Mesenchymal stem cell (in vitro differentiated cells and primary cell): ENCODE measurements at regions not wholly inside any gene's neighbourhood (a gene's known extent, or its start where the extent isn't known, plus 50 kb on each side); places are given as distances from the start of the nearest gene placed in this dataset.

ENCODE experiments used
- DNase-seq: peaks from one replicate; pipeline ENCODE4 v3.0.0-alpha.2; 2013
- H2AFZ ChIP-seq: one replicate; pipeline ENCODE4 v1.6.1; 2013; ENCODE audit warnings: low read depth, mild to moderate bottlenecking, control low read depth, inconsistent platforms, low read length, moderate library complexity
- H2AK5ac ChIP-seq: 2 replicates; pipeline ENCODE4 v1.6.1; 2013; ENCODE audit warnings: low read length, moderate library complexity, mild to moderate bottlenecking, inconsistent platforms; ENCODE audit not compliant: severe bottlenecking
- H2BK120ac ChIP-seq: one replicate; pipeline ENCODE4 v1.6.1; 2013; ENCODE audit warnings: low read depth, mild to moderate bottlenecking, inconsistent platforms, low read length, moderate library complexity
- H2BK12ac ChIP-seq, 2 experiments: one replicate each; pipeline ENCODE4 v1.6.1; 2013; ENCODE audit warnings: inconsistent platforms in 2 of 2, low read length in 2 of 2, mild to moderate bottlenecking in 2 of 2, moderate library complexity in 2 of 2, control low read depth in 1 of 2
- H2BK15ac ChIP-seq: one replicate; pipeline ENCODE4 v1.6.1; 2013; ENCODE audit warnings: mild to moderate bottlenecking, low read depth, inconsistent platforms; ENCODE audit not compliant: poor library complexity, severe bottlenecking
- H2BK5ac ChIP-seq: 2 replicates; pipeline ENCODE4 v1.6.1; 2013; ENCODE audit warnings: low read depth, mild to moderate bottlenecking, low read length, control low read depth, inconsistent platforms; ENCODE audit not compliant: poor library complexity, severe bottlenecking
- H3K14ac ChIP-seq, 2 experiments: one replicate each; pipeline ENCODE4 v1.6.1; 2013; ENCODE audit warnings: inconsistent platforms in 2 of 2, low read length in 2 of 2, control low read depth in 1 of 2, mild to moderate bottlenecking in 1 of 2, moderate library complexity in 1 of 2
- H3K18ac ChIP-seq, 2 experiments: one replicate each; pipeline ENCODE4 v1.6.1; 2013; ENCODE audit warnings: inconsistent platforms in 2 of 2, low read length in 2 of 2, control low read depth in 1 of 2, low read depth in 1 of 2, mild to moderate bottlenecking in 1 of 2
- H3K23ac ChIP-seq, 2 experiments: one replicate each; pipeline ENCODE4 v1.6.1; 2013; ENCODE audit warnings: inconsistent platforms in 2 of 2, low read length in 2 of 2, mild to moderate bottlenecking in 2 of 2, moderate library complexity in 2 of 2, control low read depth in 1 of 2
- H3K27ac ChIP-seq: 2 replicates; pipeline ENCODE4 v1.5.1; 2013; ENCODE audit warnings: mild to moderate bottlenecking, moderate library complexity, low read length, control low read depth, inconsistent platforms; ENCODE audit not compliant: poor library complexity, severe bottlenecking
- H3K27me3 ChIP-seq, 2 experiments: 2 replicates each; pipeline versions ENCODE4 v1.6.1 to v1.7.0; 2013; ENCODE audit warnings: low read length in 2 of 2, mild to moderate bottlenecking in 2 of 2, moderate library complexity in 2 of 2, control low read depth in 1 of 2, inconsistent platforms in 1 of 2; ENCODE audit not compliant: control insufficient read depth in 1 of 2, insufficient read depth in 1 of 2
- H3K36me3 ChIP-seq, 2 experiments: 2 replicates each; pipeline versions ENCODE4 v1.6.1 to v1.7.0; 2013; ENCODE audit warnings: low read length in 2 of 2, control low read depth in 1 of 2, inconsistent platforms in 1 of 2, low read depth in 1 of 2, mild to moderate bottlenecking in 1 of 2; ENCODE audit not compliant: insufficient read depth in 2 of 2, control insufficient read depth in 1 of 2
- H3K4ac ChIP-seq, 2 experiments: one replicate each; pipeline ENCODE4 v1.6.1; 2013; ENCODE audit warnings: inconsistent platforms in 2 of 2, low read length in 2 of 2, mild to moderate bottlenecking in 2 of 2, moderate library complexity in 2 of 2, control low read depth in 1 of 2, low read depth in 1 of 2
- H3K4me1 ChIP-seq: 2 replicates; pipeline ENCODE4 v1.6.1; 2013; ENCODE audit warnings: low read depth, low read length, control low read depth; ENCODE audit not compliant: control insufficient read depth, insufficient read depth
- H3K4me2 ChIP-seq: 2 replicates; pipeline ENCODE4 v1.6.1; 2013; ENCODE audit warnings: low read length, mild to moderate bottlenecking, inconsistent platforms; ENCODE audit not compliant: poor library complexity, severe bottlenecking
- H3K4me3 ChIP-seq, 2 experiments: 2 replicates each; pipeline versions ENCODE4 v1.5.1 to v1.7.0; 2013; ENCODE audit warnings: low read length in 2 of 2, mild to moderate bottlenecking in 2 of 2, control low read depth in 1 of 2, low read depth in 1 of 2; ENCODE audit not compliant: insufficient read depth in 1 of 2
- H3K79me1 ChIP-seq: replicated peaks from 2 replicates; pipeline ENCODE4 v1.6.1; 2013; ENCODE audit warnings: mild to moderate bottlenecking, control low read depth, low read length, inconsistent platforms; ENCODE audit not compliant: poor library complexity, severe bottlenecking
- H3K9ac ChIP-seq: 2 replicates; pipeline ENCODE4 v1.7.0; 2013; ENCODE audit warnings: mild to moderate bottlenecking, low read length, moderate library complexity
- H3K9me3 ChIP-seq: 2 replicates; pipeline ENCODE4 v1.7.0; 2013; ENCODE audit warnings: mild to moderate bottlenecking, low read length; ENCODE audit not compliant: control insufficient read depth
- H4K8ac ChIP-seq: one replicate; pipeline ENCODE4 v1.6.1; 2013; ENCODE audit warnings: inconsistent platforms, mild to moderate bottlenecking, low read length, moderate library complexity
- H4K91ac ChIP-seq: one replicate; pipeline ENCODE4 v1.6.1; 2013; ENCODE audit warnings: mild to moderate bottlenecking, low read length, inconsistent platforms
- WGBS: methylation state at CpG from one replicate; pipeline ENCODE4 v1.1.7; 2013; ENCODE audit warnings: mixed read lengths; 5-methylcytosine and 5-hydroxymethylcytosine counted together

GRCh38 chr6:9482030-9482738, 932.7 kb downstream of the TFAP2A start:
- H2AK5ac ChIP-seq: no peak overlapping the region
- WGBS: 7% methylated on average over 3 of the region's 5 CpGs
- no peak overlapping the region for H3K23ac ChIP-seq
- peak; percentile 95 for DNase-seq
- no peak overlapping the region for H4K8ac ChIP-seq
- peak overlapping the region; percentile 25 to 46 for H3K18ac ChIP-seq
- H3K36me3 ChIP-seq: no peaks in the 10 kb centered on the region
- H3K27me3 ChIP-seq: no peaks in the 10 kb centered on the region
- H2BK12ac ChIP-seq: peak overlapping the region in 1 of 2 experiments; percentile 87
- no peaks in the 10 kb centered on the region for H3K79me1 ChIP-seq
- H3K27ac ChIP-seq: peak overlapping the region; percentile 75
- H2BK5ac ChIP-seq: no peak overlapping the region
- no peak overlapping the region for H2BK15ac ChIP-seq
- H3K9ac ChIP-seq: peak overlapping the region; percentile 37
- peaks cover 2% of the 10 kb centered on the region for H3K4me1 ChIP-seq
- no peaks in the 10 kb centered on the region for H3K9me3 ChIP-seq
- no peak overlapping the region for H3K14ac ChIP-seq
- H3K4ac ChIP-seq: peak overlapping the region in 1 of 2 experiments; percentile 32
- H3K4me2 ChIP-seq: peak overlapping the region; percentile 3
- H2BK120ac ChIP-seq: no peak overlapping the region
- peak overlapping the region in 1 of 2 experiments; percentile 12 for H3K4me3 ChIP-seq
- H4K91ac ChIP-seq: no peak overlapping the region
- H2AFZ ChIP-seq: no peak overlapping the region

- H3K79me1 ChIP-seq: no peaks in the 10 kb centered on the region
- H3K27ac ChIP-seq: peak overlapping the region; percentile 72
- H3K9me3 ChIP-seq: no peaks in the 10 kb centered on the region
Measured at GRCh38 chr6:9481292-9482029, 933.4 kb downstream of the TFAP2A start.

GRCh38 chr6:9468277-9468676, 946.6 kb downstream of the TFAP2A start:
- H2BK120ac ChIP-seq: no peak overlapping the region
- WGBS: 86% methylated on average over 1 of the region's 3 CpGs

More at GRCh38 chr6:9481292-9482029, 933.4 kb downstream of the TFAP2A start:
- WGBS: 17% methylated on average over 4 of the region's 7 CpGs
- no peak overlapping the region for H3K4ac ChIP-seq
- H2BK15ac ChIP-seq: no peak overlapping the region
- no peak overlapping the region for H3K4me2 ChIP-seq
- H3K23ac ChIP-seq: no peak overlapping the region
- H4K8ac ChIP-seq: no peak overlapping the region
- H3K27me3 ChIP-seq: no peaks in the 10 kb centered on the region
- no peak overlapping the region for H2AFZ ChIP-seq
- peak overlapping the region in 1 of 2 experiments; percentile 12 for H3K4me3 ChIP-seq
- H3K36me3 ChIP-seq: no peaks in the 10 kb centered on the region
- peaks cover 2% of the 10 kb centered on the region for H3K4me1 ChIP-seq
- no peak overlapping the region for H2BK120ac ChIP-seq
- H4K91ac ChIP-seq: no peak overlapping the region
- H3K9ac ChIP-seq: no peak overlapping the region
- no peak overlapping the region for H2BK12ac ChIP-seq
- H2BK5ac ChIP-seq: peak overlapping the region; percentile 47
- peak; percentile 82 for DNase-seq
- peak overlapping the region in 1 of 2 experiments; percentile 4 for H3K18ac ChIP-seq
- H3K14ac ChIP-seq: no peak overlapping the region
- no peak overlapping the region for H2AK5ac ChIP-seq

GRCh38 chr6:9467741-9468140, 947.1 kb downstream of the TFAP2A start:
- Histone ChIP-seq H2BK5ac (no peak overlapping the region), H2AFZ (no peak overlapping the region), H4K8ac (no peak overlapping the region), H3K4me3 (no peak overlapping the region), H3K4me1 (no peaks in the 10 kb centered on the region), H3K79me1 (no peaks in the 10 kb centered on the region), H3K36me3 (no peaks in the 10 kb centered on the region), H2AK5ac (no peak overlapping the region), H2BK12ac (no peak overlapping the region), H3K27ac (no peak overlapping the region), H2BK120ac (no peak overlapping the region), H3K27me3 (no peaks in the 10 kb centered on the region), H3K4me2 (no peak overlapping the region), H3K4ac (no peak overlapping the region), H3K9me3 (no peaks in the 10 kb centered on the region), H3K9ac (no peak overlapping the region), H4K91ac (no peak overlapping the region), H3K23ac (no peak overlapping the region), H3K14ac (no peak overlapping the region), H3K18ac (peak overlapping the region in 1 of 2 experiments; percentile 8), H2BK15ac (no peak overlapping the region)
- DNase-seq: peak; percentile 83
- 91% methylated on average over 1 of the region's 3 CpGs for WGBS

More at GRCh38 chr6:9468277-9468676, 946.6 kb downstream of the TFAP2A start:
- H2AFZ ChIP-seq: no peak overlapping the region
- no peak for DNase-seq
- no peak overlapping the region for H4K91ac ChIP-seq
- no peak overlapping the region for H3K4me2 ChIP-seq
- no peak overlapping the region for H2BK15ac ChIP-seq
- H2BK12ac ChIP-seq: no peak overlapping the region
- H3K27ac ChIP-seq: no peak overlapping the region
- no peak overlapping the region for H2BK5ac ChIP-seq
- H3K36me3 ChIP-seq: no peaks in the 10 kb centered on the region
- no peak overlapping the region for H3K4me3 ChIP-seq
- H3K27me3 ChIP-seq: no peaks in the 10 kb centered on the region
- no peaks in the 10 kb centered on the region for H3K4me1 ChIP-seq
- H3K14ac ChIP-seq: no peak overlapping the region
- H4K8ac ChIP-seq: no peak overlapping the region
- no peak overlapping the region for H2AK5ac ChIP-seq
- no peak overlapping the region for H3K18ac ChIP-seq
- no peaks in the 10 kb centered on the region for H3K79me1 ChIP-seq
- no peak overlapping the region for H3K4ac ChIP-seq
- no peak overlapping the region for H3K23ac ChIP-seq
- H3K9ac ChIP-seq: no peak overlapping the region
- H3K9me3 ChIP-seq: no peaks in the 10 kb centered on the region
